ENCODE measurements at regions not wholly inside any gene's neighbourhood (a gene's known extent, or its start where the extent isn't known, plus 50 kb on each side); places are given as distances from the start of the nearest gene placed in this dataset.
"Not testable (repeated sequence)": the region's sequence is repeated elsewhere in the genome, so short reads cannot be mapped to it uniquely, and the experiment has no call there.

- Histone ChIP-seq H3K9me3 (ENCODE audit: severe bottlenecking) (peaks cover 4% of the 10 kb centered on the region), H3K27me3 (ENCODE audit: insufficient read depth, low read depth, severe bottlenecking) (no peaks in the 10 kb centered on the region), H3K36me3 (no peaks in the 10 kb centered on the region), H3K4me3 (ENCODE audit: low read depth, low read length) (no peak overlapping the region), H3K27ac (no peak overlapping the region)
- TF ChIP-seq CTCF (IDR thresholded peaks at IDR 0.05; ENCODE audit: low read depth, low read length): no peak
- DNase-seq: no peak
Observed at GRCh38 chr2:223283771-223284170, 231.8 kb downstream of the KCNE4 start.

- Histone ChIP-seq H3K9me3 (ENCODE audit: severe bottlenecking) (peaks cover 4% of the 10 kb centered on the region), H3K36me3 (no peaks in the 10 kb centered on the region), H3K27me3 (ENCODE audit: insufficient read depth, low read depth, severe bottlenecking) (no peaks in the 10 kb centered on the region), H3K27ac (no peak overlapping the region), H3K4me3 (ENCODE audit: low read depth, low read length) (no peak overlapping the region)
- TF ChIP-seq CTCF (IDR thresholded peaks at IDR 0.05; ENCODE audit: low read depth, low read length): no peak
- no peak for DNase-seq
Observed at GRCh38 chr2:223285370-223286265, 233.6 kb downstream of the KCNE4 start.

- no peak for DNase-seq
- H3K27ac ChIP-seq: no peak overlapping the region
- H3K9me3 ChIP-seq (ENCODE audit: severe bottlenecking): no peaks in the 10 kb centered on the region
- H3K36me3 ChIP-seq: no peaks in the 10 kb centered on the region
- no peaks in the 10 kb centered on the region for H3K27me3 ChIP-seq (ENCODE audit: insufficient read depth, low read depth, severe bottlenecking)
- H3K4me3 ChIP-seq (ENCODE audit: low read depth, low read length): no peak overlapping the region
- no peak for TF ChIP-seq CTCF (IDR thresholded peaks at IDR 0.05; ENCODE audit: low read depth, low read length)
Observed at GRCh38 chr2:223294756-223295155, 242.8 kb downstream of the KCNE4 start.

GRCh38 chr2:223297788-223298187 is 245.8 kb downstream of the KCNE4 start:
- Histone ChIP-seq H3K36me3 (no peaks in the 10 kb centered on the region), H3K4me3 (ENCODE audit: low read depth, low read length) (no peak overlapping the region), H3K27me3 (ENCODE audit: insufficient read depth, low read depth, severe bottlenecking) (no peaks in the 10 kb centered on the region), H3K9me3 (ENCODE audit: severe bottlenecking) (no peaks in the 10 kb centered on the region), H3K27ac (no peak overlapping the region)
- no peak for TF ChIP-seq CTCF (IDR thresholded peaks at IDR 0.05; ENCODE audit: low read depth, low read length)
- no peak for DNase-seq

- H3K4me3 ChIP-seq (ENCODE audit: low read depth, low read length); H3K36me3 ChIP-seq; H3K9me3 ChIP-seq (ENCODE audit: severe bottlenecking); H3K27me3 ChIP-seq (ENCODE audit: insufficient read depth, low read depth, severe bottlenecking); H3K27ac ChIP-seq; DNase-seq: not testable (repeated sequence)
Observed at GRCh38 chr2:223298329-223298728, 246.3 kb downstream of the KCNE4 start.

- Histone ChIP-seq H3K36me3 (no peaks in the 10 kb centered on the region), H3K4me3 (ENCODE audit: low read depth, low read length) (no peak overlapping the region), H3K9me3 (ENCODE audit: severe bottlenecking) (no peaks in the 10 kb centered on the region), H3K27ac (no peak overlapping the region), H3K27me3 (ENCODE audit: insufficient read depth, low read depth, severe bottlenecking) (no peaks in the 10 kb centered on the region)
- no peak for TF ChIP-seq CTCF (IDR thresholded peaks at IDR 0.05; ENCODE audit: low read depth, low read length)
- no peak for DNase-seq
Observed at GRCh38 chr2:223300326-223300725, 248.3 kb downstream of the KCNE4 start.
